Activated CD4-positive, CD25-positive, alpha-beta regulatory T cell treated with anti-CD3 and anti-CD28 coated beads, Interleukin-2, amount 50 U/mL, for 24 hours (primary cell): ENCODE measurements at regions not wholly inside any gene's neighbourhood (a gene's known extent, or its start where the extent isn't known, plus 50 kb on each side); places are given as distances from the start of the nearest gene placed in this dataset.

Source experiments
- ATAC-seq, 2 donors: fragments of 150-1000 bp; cut with Tn5 transposase; one replicate each; pipeline ENCODE4 v1.10.0; 2021; ENCODE audit warnings: mild to moderate bottlenecking in 1 of 2, moderate library complexity in 1 of 2

GRCh38 chr12:14283489-14284144 lies 81.9 kb upstream of the ATF7IP start:
- no peak for ATAC-seq

- ATAC-seq = no peak
Observed at GRCh38 chr12:14284184-14284722, 81.2 kb upstream of the ATF7IP start.

- no peak for ATAC-seq
Observed at GRCh38 chr12:14289601-14290000, 75.9 kb upstream of the ATF7IP start.

GRCh38 chr12:14290951-14291350 lies 74.5 kb upstream of the ATF7IP start:
- peak in 1 of 2 donors; percentile 13 for ATAC-seq

- no peak for ATAC-seq
Observed at GRCh38 chr12:14303661-14304155, 61.8 kb upstream of the ATF7IP start.

GRCh38 chr12:14307004-14307403 lies 58.5 kb upstream of the ATF7IP start:
- no peak for ATAC-seq

GRCh38 chr12:14308516-14308915 lies 57.0 kb upstream of the ATF7IP start:
- ATAC-seq = no peak

GRCh38 chr12:14310866-14311265 lies 54.6 kb upstream of the ATF7IP start:
- ATAC-seq = no peak

GRCh38 chr12:14313379-14314138 lies 51.9 kb upstream of the ATF7IP start:
- no peak for ATAC-seq

- no peak for ATAC-seq
Observed at GRCh38 chr12:14314801-14315200, 50.7 kb upstream of the ATF7IP start.

GRCh38 chr12:14315501-14315900 lies 50.0 kb upstream of the ATF7IP start:
- ATAC-seq = no peak
